IMR-90 (cell line): ENCODE measurements at regions not wholly inside any gene's neighbourhood (a gene's known extent, or its start where the extent isn't known, plus 50 kb on each side); places are given as distances from the start of the nearest gene placed in this dataset.

ENCODE experiments used
- ATAC-seq: fragments of 200-7000 bp; cut with Tn5 transposase; 2 replicates; pipeline ENCODE4 v1.9.1; 2020; ENCODE audit warnings: low read depth, mild to moderate bottlenecking, moderate library complexity
- BruUV-seq: library from RNA; stranded (reverse); fragments of 400-500 nt; replicated peaks from 2 replicates; lab custom pipeline; 2021; lab: Mats Ljungman, UMichigan
- CTCF ChIA-PET: fragments of 300-600 bp; formaldehyde crosslinking; extraction: SDS; loops from one replicate; lab custom pipeline; 2021; ENCODE audit warnings: antibody characterized with exemption; lab: Yijun Ruan, JAX
- POLR2A ChIA-PET: fragments of 300-600 bp; sonication (Branson Sonifier 250); formaldehyde crosslinking; loops from one replicate; lab custom pipeline; 2022; ENCODE audit warnings: antibody characterized with exemption; ENCODE audit not compliant: unreplicated experiment; lab: Charles Lee
- DNase-seq: peaks from one replicate; pipeline ENCODE4 v3.0.0; 2013
- H2AFZ ChIP-seq: replicated peaks from 2 replicates; pipeline ENCODE3; 2013; ENCODE audit warnings: low read length, mild to moderate bottlenecking; ENCODE audit not compliant: poor library complexity
- H2AK5ac ChIP-seq: 2 replicates; pipeline ENCODE4 v1.6.1; 2013; ENCODE audit warnings: low read depth, low read length, inconsistent platforms
- H2AK9ac ChIP-seq: replicated peaks from 2 replicates; pipeline ENCODE3; 2013; ENCODE audit warnings: mild to moderate bottlenecking, low read depth, low read length, moderate library complexity; ENCODE audit not compliant: poor library complexity
- H2BK120ac ChIP-seq: 2 replicates; pipeline ENCODE4 v1.6.1; 2013; ENCODE audit warnings: low read depth, low read length, inconsistent platforms
- H2BK15ac ChIP-seq: 3 replicates; pipeline ENCODE4 v1.6.1; 2013; ENCODE audit warnings: low read depth, low read length, inconsistent platforms
- H2BK20ac ChIP-seq: 2 replicates; pipeline ENCODE4 v1.6.1; 2013; ENCODE audit warnings: low read depth, mild to moderate bottlenecking, inconsistent platforms, low read length, moderate library complexity
- H2BK5ac ChIP-seq: 2 replicates; pipeline ENCODE4 v1.6.1; 2013; ENCODE audit warnings: mild to moderate bottlenecking, low read depth, low read length, inconsistent platforms; ENCODE audit not compliant: poor library complexity, severe bottlenecking
- H3K14ac ChIP-seq: replicated peaks from 2 replicates; pipeline ENCODE4 v1.6.1; 2013; ENCODE audit warnings: low read depth, low read length, inconsistent platforms
- H3K18ac ChIP-seq: 2 replicates; pipeline ENCODE4 v1.6.1; 2013; ENCODE audit warnings: low read depth, low read length, control low read depth
- H3K23ac ChIP-seq: 2 replicates; pipeline ENCODE4 v1.6.1; 2013; ENCODE audit warnings: low read depth, low read length, inconsistent platforms
- H3K27ac ChIP-seq: 2 replicates; pipeline ENCODE4 v1.5.1; 2013; ENCODE audit warnings: mild to moderate bottlenecking, control low read depth, low read length; ENCODE audit not compliant: insufficient read depth
- H3K27me3 ChIP-seq: 2 replicates; pipeline ENCODE4 v1.6.1; 2013; ENCODE audit warnings: low read length; ENCODE audit not compliant: control insufficient read depth, insufficient read depth
- H3K36me3 ChIP-seq: 2 replicates; pipeline ENCODE4 v1.6.1; 2013; ENCODE audit warnings: low read length, mixed read lengths; ENCODE audit not compliant: control insufficient read depth, insufficient read depth
- H3K4ac ChIP-seq: 2 replicates; pipeline ENCODE4 v1.6.1; 2013; ENCODE audit warnings: low read depth, low read length, inconsistent platforms
- H3K4me1 ChIP-seq: 2 replicates; pipeline ENCODE4 v1.6.1; 2013; ENCODE audit warnings: low read length, mixed read lengths; ENCODE audit not compliant: control insufficient read depth, insufficient read depth
- H3K4me2 ChIP-seq: 2 replicates; pipeline ENCODE4 v1.6.1; 2013; ENCODE audit warnings: low read depth, mild to moderate bottlenecking, control low read depth, low read length, moderate library complexity
- H3K4me3 ChIP-seq: 2 replicates; pipeline ENCODE4 v1.5.1; 2013; ENCODE audit warnings: low read depth, mild to moderate bottlenecking, control low read depth, low read length, moderate library complexity; ENCODE audit not compliant: insufficient read depth
- H3K56ac ChIP-seq: 2 replicates; pipeline ENCODE4 v1.6.1; 2013; ENCODE audit warnings: low read length, inconsistent platforms; ENCODE audit not compliant: insufficient read depth; ENCODE audit errors: extremely low read depth
- H3K79me1 ChIP-seq, 2 experiments: 2 replicates each; pipeline ENCODE4 v1.6.1; 2013; ENCODE audit warnings: low read length in 2 of 2, inconsistent platforms in 1 of 2, low read depth in 1 of 2
- H3K9ac ChIP-seq: 2 replicates; pipeline ENCODE4 v1.6.1; 2013; ENCODE audit warnings: low read depth, low read length, control low read depth
- H3K9me1 ChIP-seq: 2 replicates; pipeline ENCODE4 v1.6.1; 2013; ENCODE audit warnings: low read length, inconsistent platforms; ENCODE audit not compliant: insufficient read depth
- H3K9me3 ChIP-seq: 2 replicates; pipeline ENCODE4 v1.6.1; 2013; ENCODE audit warnings: low read length; ENCODE audit not compliant: control insufficient read depth, insufficient read depth
- H4K20me1 ChIP-seq: 2 replicates; pipeline ENCODE4 v1.6.1; 2013; ENCODE audit warnings: low read length, inconsistent platforms; ENCODE audit not compliant: insufficient read depth
- H4K5ac ChIP-seq: 2 replicates; pipeline ENCODE4 v1.6.1; 2013; ENCODE audit warnings: mild to moderate bottlenecking, low read depth, low read length, control low read depth
- H4K8ac ChIP-seq, 2 experiments: 2 replicates each; pipeline ENCODE4 v1.6.1; 2013; ENCODE audit warnings: low read depth in 2 of 2, low read length in 2 of 2, control low read depth in 1 of 2, inconsistent platforms in 1 of 2
- H4K91ac ChIP-seq: 2 replicates; pipeline ENCODE4 v1.6.1; 2013; ENCODE audit warnings: low read depth, low read length, inconsistent platforms; ENCODE audit not compliant: insufficient read depth
- BHLHE40 ChIP-seq: fragments of 150-350 bp; IDR thresholded peaks from 2 replicates; pipeline ENCODE4 v1.6.1; 2016; ENCODE audit warnings: mild to moderate bottlenecking, low read depth, low read length
- CHD1 ChIP-seq: IDR thresholded peaks from 2 replicates; pipeline ENCODE4 v1.6.1; 2012; ENCODE audit warnings: low read depth, low read length, improper control_type of control experiment
- ELK1 ChIP-seq: fragments of 150-350 bp; IDR thresholded peaks from 2 replicates; pipeline ENCODE4 v1.6.1; 2016; ENCODE audit warnings: low read depth, mild to moderate bottlenecking, low read length, moderate library complexity, borderline replicate concordance
- MAFK ChIP-seq: IDR thresholded peaks from 2 replicates; pipeline ENCODE4 v1.6.1; 2012; ENCODE audit warnings: low read depth, low read length, improper control_type of control experiment
- MAZ ChIP-seq: IDR thresholded peaks from 2 replicates; pipeline ENCODE4 v1.6.1; 2012; ENCODE audit warnings: low read depth, mild to moderate bottlenecking, low read length, improper control_type of control experiment, moderate library complexity, borderline replicate concordance
- POLR2A ChIP-seq: IDR thresholded peaks from 2 replicates; pipeline ENCODE4 v1.6.1; 2012; ENCODE audit warnings: mild to moderate bottlenecking, low read depth, low read length
- RAD21 ChIP-seq: IDR thresholded peaks from 2 replicates; pipeline ENCODE4 v1.6.1; 2012; ENCODE audit warnings: low read length, improper control_type of control experiment
- RCOR1 ChIP-seq: IDR thresholded peaks from 2 replicates; pipeline ENCODE4 v1.6.1; 2012; ENCODE audit warnings: mild to moderate bottlenecking, low read length, improper control_type of control experiment; ENCODE audit not compliant: insufficient replicate concordance
- WGBS, 2 experiments: methylation state at CpG; one replicate each; pipeline versions ENCODE4 v1.1.5 to v1.1.7; 2013; ENCODE audit warnings: missing lambda C conversion rate in 2 of 2; ENCODE audit not compliant: insufficient read length in 1 of 2; ENCODE audit errors: extremely low coverage in 2 of 2; 5-methylcytosine and 5-hydroxymethylcytosine counted together
- dilution Hi-C: fragments of 300-500 bp; cut with HindIII; formaldehyde crosslinking; loops from one replicate; pipeline ENCODE4 v1.14.3; 2018; ENCODE audit warnings: low sequenced_read_pairs; ENCODE audit not compliant: unreplicated experiment
- in situ Hi-C: fragments of 300-500 bp; cut with MboI; formaldehyde crosslinking; loops from 3 replicates; pipeline ENCODE4 v1.14.3; 2019; ENCODE audit warnings: low sequenced_read_pairs, inconsistent platforms, mixed read lengths
- intact Hi-C: fragments of 100-400 bp; cut with micrococcal nuclease; formaldehyde crosslinking; loops from 2 replicates; pipeline ENCODE4 v1.10.0; 2022
- TF ChIP-seq, protein P1 (sequence below): conservative IDR thresholded peaks from 2 replicates; pipeline ENCODE4 v1.5.1; 2012; ENCODE audit warnings: mild to moderate bottlenecking, low read depth, low read length, improper control_type of control experiment

- Histone ChIP-seq H2BK120ac (peak overlapping the region; percentile 93), H4K20me1 (no peaks in the 10 kb centered on the region), H4K5ac (peak overlapping the region; percentile 100), H3K9me1 (peaks cover 30% of the 10 kb centered on the region), H3K4ac (peak overlapping the region; percentile 100), H2BK20ac (peak overlapping the region; percentile 98), H2BK15ac (peak overlapping the region; percentile 96; the same call in 2 of the 3 replicates), H3K36me3 (no peaks in the 10 kb centered on the region), H3K56ac (peak overlapping the region; percentile 96), H3K4me3 (no peak overlapping the region), H3K4me2 (peak overlapping the region; percentile 20; the same call in 1 of the 2 replicates), H2AFZ (peak overlapping the region; percentile 10), H4K8ac (peak overlapping the region; percentile 93 to 96), H3K18ac (peak overlapping the region; percentile 85), H2AK5ac (peak overlapping the region; percentile 99), H3K4me1 (peaks cover 49% of the 10 kb centered on the region), H3K9ac (peak overlapping the region; percentile 74), H2AK9ac (peak overlapping the region; percentile 6), H3K27ac (peak overlapping the region; percentile 98), H4K91ac (peak overlapping the region; percentile 99), H3K23ac (peak overlapping the region; percentile 99), H3K79me1 (peaks cover 3 to 36% of the 10 kb centered on the region in 2 experiments; a peak in 3 of 4 replicates), H3K27me3 (no peaks in the 10 kb centered on the region), H3K9me3 (no peaks in the 10 kb centered on the region), H2BK5ac (peak overlapping the region; percentile 98), H3K14ac (peak overlapping the region; percentile 97)
- ATAC-seq: peak; percentile 68
- CTCF ChIA-PET: interaction anchor here (0.6 to 2.2 kb wide), 3 partner anchors 25 to 315 kb away, joined by 3 to 9 read pairs (median 3); no protein-coding TSS in a partner anchor
- WGBS, 2 experiments: 100% methylated on average over 1 of the region's 6 CpGs; no CpG with 5 or more reads in 1 of the 2 experiments
- dilution Hi-C loops: no loop called here
- BruUV-seq: no TSS peak
- DNase-seq: peak; percentile 96
- intact Hi-C loops: no loop called here
- TF ChIP-seq RCOR1 (no peak), RAD21 (peak; percentile 18; the same call in 1 of the 2 replicates), ELK1 (no peak), MAZ (no peak), BHLHE40 (no peak), MAFK (peak; percentile 32; the same call in 1 of the 2 replicates), POLR2A (peak; percentile 24; the same call in 1 of the 2 replicates), CHD1 (no peak)
- TF ChIP-seq, protein P1, sequence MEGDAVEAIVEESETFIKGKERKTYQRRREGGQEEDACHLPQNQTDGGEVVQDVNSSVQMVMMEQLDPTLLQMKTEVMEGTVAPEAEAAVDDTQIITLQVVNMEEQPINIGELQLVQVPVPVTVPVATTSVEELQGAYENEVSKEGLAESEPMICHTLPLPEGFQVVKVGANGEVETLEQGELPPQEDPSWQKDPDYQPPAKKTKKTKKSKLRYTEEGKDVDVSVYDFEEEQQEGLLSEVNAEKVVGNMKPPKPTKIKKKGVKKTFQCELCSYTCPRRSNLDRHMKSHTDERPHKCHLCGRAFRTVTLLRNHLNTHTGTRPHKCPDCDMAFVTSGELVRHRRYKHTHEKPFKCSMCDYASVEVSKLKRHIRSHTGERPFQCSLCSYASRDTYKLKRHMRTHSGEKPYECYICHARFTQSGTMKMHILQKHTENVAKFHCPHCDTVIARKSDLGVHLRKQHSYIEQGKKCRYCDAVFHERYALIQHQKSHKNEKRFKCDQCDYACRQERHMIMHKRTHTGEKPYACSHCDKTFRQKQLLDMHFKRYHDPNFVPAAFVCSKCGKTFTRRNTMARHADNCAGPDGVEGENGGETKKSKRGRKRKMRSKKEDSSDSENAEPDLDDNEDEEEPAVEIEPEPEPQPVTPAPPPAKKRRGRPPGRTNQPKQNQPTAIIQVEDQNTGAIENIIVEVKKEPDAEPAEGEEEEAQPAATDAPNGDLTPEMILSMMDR: no peak
- POLR2A ChIA-PET: interaction anchor here (0.5 to 2.5 kb wide), 11 partner anchors 11 to 217 kb away, joined by 3 to 11 read pairs (median 3); partner anchors contain the start of gene COL6A3
- in situ Hi-C loops: no loop called here
Observed at GRCh38 chr2:237196866-237197618, 111.4 kb downstream of the COPS8 start.
